LHCN-M2 (cell line): ENCODE measurements at regions not wholly inside any gene's neighbourhood (a gene's known extent, or its start where the extent isn't known, plus 50 kb on each side); places are given as distances from the start of the nearest gene placed in this dataset.

Experiments used
- DNase-seq: peaks from one replicate; pipeline ENCODE4 v3.0.0-alpha.2; 2012; ENCODE audit warnings: low read depth

GRCh38 chr7:79872176-79872575, 262.5 kb upstream of the GNAI1 start:
- no peak for DNase-seq

- DNase-seq, result peak; percentile 34
Measured at GRCh38 chr7:79868010-79868409, 266.6 kb upstream of the GNAI1 start.

GRCh38 chr7:79862447-79863210, 272.0 kb upstream of the GNAI1 start:
- no peak for DNase-seq

DNA sequence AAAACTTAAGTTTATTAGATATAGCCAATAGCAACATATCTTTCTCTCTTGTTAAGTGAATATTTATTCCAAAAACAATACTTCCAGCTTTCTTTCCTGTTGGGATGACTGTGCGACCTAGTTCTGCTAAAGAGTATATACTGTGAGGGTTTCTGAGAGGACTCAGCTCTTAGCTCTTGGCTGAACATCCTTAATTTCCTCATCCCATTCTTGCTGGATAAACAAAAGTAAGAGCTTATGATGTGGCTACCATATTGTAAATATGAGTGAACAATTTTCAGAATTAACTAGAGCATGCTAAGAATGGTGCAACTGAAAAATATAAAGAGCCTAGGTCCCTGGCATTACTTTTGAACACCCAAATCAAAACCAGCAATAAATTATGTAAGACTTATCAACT, 279.5 kb upstream of the GNAI1 start:
- no peak for DNase-seq

DNA sequence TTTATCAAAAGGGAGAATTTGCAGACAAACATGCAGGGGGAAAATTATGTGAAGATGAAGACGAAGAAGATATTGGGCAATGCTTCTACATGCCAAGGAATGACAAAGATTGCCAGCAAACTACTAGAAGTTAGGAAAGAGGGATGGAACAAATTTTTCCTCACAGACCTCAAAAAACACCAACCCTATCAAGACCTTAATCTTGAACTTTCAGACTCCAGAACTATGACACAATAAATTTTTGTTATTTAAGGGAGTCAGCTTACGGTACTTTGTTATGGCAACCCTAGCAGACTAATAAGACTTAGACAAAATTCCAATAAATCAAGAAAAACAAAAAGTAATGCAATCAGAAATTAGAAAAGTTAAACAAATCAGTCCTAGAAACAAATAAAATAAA, 280.0 kb upstream of the GNAI1 start:
- no peak for DNase-seq

- peak; percentile 7 for DNase-seq
Measured at GRCh38 chr7:79837915-79838314, 296.7 kb upstream of the GNAI1 start.

DNA sequence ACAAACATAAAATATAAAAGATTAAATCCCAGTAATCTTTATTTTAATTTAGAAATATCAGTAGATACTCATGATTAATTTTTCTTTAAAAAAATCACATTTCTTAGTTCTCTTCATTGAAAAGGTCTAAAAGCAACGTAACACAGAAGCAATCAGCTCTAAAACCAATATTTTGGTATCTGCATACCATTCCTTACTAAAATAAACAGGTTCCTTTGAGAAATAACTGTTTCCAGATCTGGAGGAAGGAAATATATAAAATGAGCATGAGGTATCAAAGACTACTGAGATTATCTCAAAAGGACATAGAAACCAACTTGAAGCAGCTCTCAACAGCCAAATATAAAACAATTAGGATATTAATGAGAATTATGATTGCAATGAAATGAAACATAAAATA, 301.0 kb upstream of the GNAI1 start:
- DNase-seq, result no peak

GRCh38 chr7:79828866-79829265, 305.8 kb upstream of the GNAI1 start:
- DNase-seq, result no peak

GRCh38 chr7:79823246-79823951, 311.2 kb upstream of the GNAI1 start:
- DNase-seq, result peak; percentile 9

DNA sequence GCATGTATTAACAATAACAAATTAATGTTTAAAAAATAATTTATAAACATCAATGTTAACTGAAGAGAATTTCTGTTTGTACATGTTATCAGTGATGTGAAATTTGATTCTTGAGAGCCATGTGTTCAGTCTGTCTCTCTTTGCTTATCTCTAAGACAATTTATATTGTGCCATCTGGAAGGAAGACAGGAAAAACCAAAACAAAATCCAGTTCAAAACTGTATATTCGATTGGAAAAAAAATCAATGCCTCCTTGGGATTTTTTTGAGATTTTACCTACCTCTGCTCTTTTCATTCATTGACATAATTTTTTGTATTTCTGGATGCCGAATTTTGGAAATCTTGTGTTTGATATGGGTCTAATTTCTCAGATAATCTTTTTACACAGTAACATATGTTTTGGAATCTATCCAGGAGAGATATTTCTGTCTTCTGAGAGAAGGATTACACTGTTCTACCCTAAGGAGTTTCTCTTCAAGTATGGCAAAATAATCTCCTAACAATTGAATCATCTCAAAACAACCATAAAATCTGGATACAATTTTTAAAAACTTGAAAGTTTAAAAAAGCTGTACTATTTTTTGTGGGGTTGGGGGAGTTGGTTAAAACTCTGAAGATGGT, 311.9 kb upstream of the GNAI1 start:
- DNase-seq, result no peak

DNA sequence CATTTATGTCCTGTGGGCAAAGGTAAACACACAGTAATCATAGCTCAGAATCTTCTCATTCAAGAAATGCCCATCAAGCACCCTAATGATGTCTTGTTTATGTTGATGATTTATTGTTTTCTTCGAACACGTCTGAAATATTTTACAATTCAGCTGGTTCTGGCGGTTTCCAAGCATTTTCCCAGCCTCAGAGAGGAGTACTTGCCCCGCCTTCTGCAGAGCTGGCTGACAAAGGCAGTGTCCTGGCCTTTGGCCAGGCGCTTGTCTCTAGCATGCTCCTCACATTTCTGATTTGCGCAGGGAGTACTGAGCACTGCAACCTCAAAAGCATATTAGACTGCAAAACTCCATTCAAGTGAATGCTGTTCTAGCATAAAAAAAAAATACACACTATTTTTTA, 314.2 kb upstream of the GNAI1 start:
- DNase-seq, result peak; percentile 57

DNA sequence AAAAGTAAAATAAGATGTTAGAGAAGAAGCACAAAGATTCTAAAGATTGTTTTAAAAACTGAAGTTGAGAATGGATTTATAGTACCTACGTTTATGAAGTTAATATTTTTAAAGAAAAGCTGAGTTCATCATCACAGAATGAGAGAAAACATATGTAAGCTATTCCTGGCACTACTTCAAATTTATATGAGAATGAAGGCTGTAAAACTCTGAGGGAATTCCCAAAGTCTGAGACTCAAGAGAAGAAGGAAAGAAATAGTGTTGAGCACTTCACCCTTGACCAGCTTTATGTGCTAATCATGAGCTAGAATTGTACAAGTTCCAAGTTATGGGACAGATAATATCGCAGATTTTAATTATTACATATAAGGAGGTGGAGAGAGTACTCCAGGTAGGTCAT, 323.7 kb upstream of the GNAI1 start:
- no peak for DNase-seq

- DNase-seq, result peak; percentile 49
Measured at GRCh38 chr7:79806161-79806734, 328.4 kb upstream of the GNAI1 start.

GRCh38 chr7:79790656-79791262, 337.3 kb upstream of the MAGI2 start:
- DNase-seq, result no peak

DNA sequence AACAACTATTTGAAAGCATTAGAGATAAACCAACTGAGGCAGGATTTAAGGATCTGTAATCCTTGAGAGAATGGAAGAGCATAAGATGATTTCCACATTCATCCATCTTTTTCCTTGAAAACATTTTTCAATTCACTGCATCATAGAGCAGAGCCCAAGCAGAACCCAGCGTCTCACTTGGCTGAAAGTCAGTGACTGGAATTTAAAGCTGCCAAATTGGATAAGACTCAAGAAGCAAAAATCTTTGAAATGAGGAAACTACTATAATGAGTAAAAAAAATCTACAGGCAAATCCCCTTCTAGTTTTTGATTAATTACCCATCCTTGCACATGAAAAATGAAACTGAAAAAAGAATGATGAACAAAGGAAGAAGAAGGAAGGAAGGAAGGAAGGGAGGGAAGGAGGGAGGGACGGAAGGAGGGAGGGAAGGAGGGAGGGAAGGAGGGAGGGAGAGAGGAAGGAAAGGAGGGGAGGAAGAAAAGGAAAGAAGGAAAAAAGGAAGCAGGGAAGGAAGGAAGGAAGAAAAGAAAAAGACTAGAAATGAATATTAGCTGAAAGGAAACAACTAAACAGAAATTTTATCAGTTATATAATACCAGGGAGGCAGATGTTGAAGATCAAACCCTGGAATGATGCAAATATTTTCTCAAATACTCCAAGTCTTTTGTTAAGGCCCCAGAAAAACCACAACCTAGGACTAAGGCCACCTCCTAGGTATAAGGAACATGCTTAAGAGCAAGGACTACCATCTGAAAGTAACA, 336.3 kb upstream of the MAGI2 start:
- DNase-seq, result peak; percentile 27

DNA sequence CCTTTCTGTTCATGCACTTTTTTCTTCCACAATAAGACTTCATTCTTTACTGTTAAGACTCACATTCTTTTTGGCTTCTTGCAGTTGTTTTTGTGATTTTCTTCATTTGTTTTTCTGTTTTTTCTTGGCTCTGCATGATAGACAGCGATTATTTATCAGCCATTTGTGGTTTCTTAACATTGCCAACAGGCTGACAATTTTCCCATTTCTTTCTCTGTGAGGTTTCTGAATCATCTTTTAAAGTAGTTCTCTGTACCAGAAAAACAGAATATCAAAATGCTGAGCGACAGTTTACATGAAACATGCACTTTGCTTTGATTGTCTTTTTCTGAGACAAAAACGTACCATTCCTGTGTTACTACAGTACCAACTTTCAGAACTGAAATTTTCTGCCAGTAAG, 334.2 kb upstream of the MAGI2 start:
- peak; percentile 32 for DNase-seq

GRCh38 chr7:79787096-79787495, 333.6 kb upstream of the MAGI2 start:
- no peak for DNase-seq

DNA sequence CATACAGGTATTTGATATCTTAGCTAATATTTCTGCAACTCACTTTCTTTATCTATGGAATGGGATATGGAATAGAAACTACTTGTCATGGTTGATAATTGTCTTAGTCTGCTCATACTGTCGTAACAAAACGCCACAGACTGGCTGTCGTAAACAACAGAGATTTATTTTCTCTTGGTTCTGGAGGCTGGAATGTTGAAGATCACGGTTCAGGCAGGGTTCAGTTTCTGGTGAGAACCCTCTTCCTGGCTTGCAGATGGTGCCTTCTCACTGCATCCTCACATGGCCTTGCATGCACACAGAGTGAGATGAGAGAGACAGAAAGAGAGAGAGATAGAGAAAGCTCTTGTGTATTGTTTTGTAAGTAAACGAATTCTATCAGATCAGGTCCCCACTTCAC, 332.7 kb upstream of the MAGI2 start:
- peak; percentile 14 for DNase-seq

- no peak for DNase-seq
Measured at GRCh38 chr7:79785556-79785955, 332.1 kb upstream of the MAGI2 start.

DNA sequence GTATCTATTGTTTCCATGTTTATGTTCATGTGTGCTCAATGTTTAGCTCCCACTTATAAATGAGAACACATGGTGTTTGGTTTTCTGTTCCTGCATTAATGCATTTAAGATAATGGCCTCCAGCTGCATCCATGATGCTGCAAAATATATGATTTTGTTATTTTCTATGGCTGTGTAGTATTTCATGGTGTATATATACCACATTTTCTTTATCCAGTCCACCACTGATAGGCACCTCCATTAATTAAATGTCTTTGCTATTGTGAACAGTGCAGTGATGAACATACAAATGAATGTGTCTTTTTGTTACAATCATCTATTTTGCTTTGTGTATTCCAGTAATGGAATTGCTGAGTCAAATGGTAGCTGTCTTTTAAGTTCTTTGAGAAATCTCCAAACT, 329.4 kb upstream of the MAGI2 start:
- DNase-seq, result no peak

- no peak for DNase-seq
Measured at GRCh38 chr7:79782256-79782655, 328.8 kb upstream of the MAGI2 start.
